GM19324 (cell line): ENCODE measurements at regions not wholly inside any gene's neighbourhood (a gene's known extent, or its start where the extent isn't known, plus 50 kb on each side); places are given as distances from the start of the nearest gene placed in this dataset.
A peak's percentile ranks its signal among the peaks of the same experiment; 100 is the strongest.

Experiments used
- ATAC-seq: cut with Tn5 transposase; IDR thresholded peaks from one replicate; pipeline ENCODE4 v1.9.1; 2021; ENCODE audit warnings: mild to moderate bottlenecking, moderate library complexity; ENCODE audit not compliant: unreplicated experiment, low FRiP score

GRCh38 chr7:148950806-148951205 lies 66.7 kb upstream of the EZH2 start:
- ATAC-seq = no peak

GRCh38 chr7:148944935-148945934 lies 61.1 kb upstream of the EZH2 start:
- ATAC-seq = no peak

GRCh38 chr7:148941598-148942275 lies 57.6 kb upstream of the EZH2 start:
- ATAC-seq = no peak

GRCh38 chr7:148940702-148941597 lies 56.9 kb upstream of the EZH2 start:
- ATAC-seq = peak; percentile 85

GRCh38 chr7:148939128-148939755 lies 55.2 kb upstream of the EZH2 start:
- no peak for ATAC-seq

GRCh38 chr7:148935451-148935850 lies 51.4 kb upstream of the EZH2 start:
- ATAC-seq = no peak
